SU-DHL-6 (cell line): ENCODE measurements at regions not wholly inside any gene's neighbourhood (a gene's known extent, or its start where the extent isn't known, plus 50 kb on each side); places are given as distances from the start of the nearest gene placed in this dataset.

ENCODE experiments used
- EZH2phosphoT487 ChIP-seq: fragments of 200-600 bp; sonication (generic), shearing (Covaris generic); conservative IDR thresholded peaks from 2 replicates; pipeline ENCODE4 v1.6.1; 2018; ENCODE audit warnings: mild to moderate bottlenecking, antibody characterized with exemption, low read length, moderate library complexity, mixed read lengths
- TF ChIP-seq, protein P1 (sequence below): fragments of 200-600 bp; sonication (generic); IDR thresholded peaks from one replicate; pipeline ENCODE4 v1.5.1; 2017; ENCODE audit warnings: antibody characterized with exemption, mild to moderate bottlenecking, low read length, moderate library complexity; ENCODE audit not compliant: insufficient read depth, poor library complexity, severe bottlenecking

DNA sequence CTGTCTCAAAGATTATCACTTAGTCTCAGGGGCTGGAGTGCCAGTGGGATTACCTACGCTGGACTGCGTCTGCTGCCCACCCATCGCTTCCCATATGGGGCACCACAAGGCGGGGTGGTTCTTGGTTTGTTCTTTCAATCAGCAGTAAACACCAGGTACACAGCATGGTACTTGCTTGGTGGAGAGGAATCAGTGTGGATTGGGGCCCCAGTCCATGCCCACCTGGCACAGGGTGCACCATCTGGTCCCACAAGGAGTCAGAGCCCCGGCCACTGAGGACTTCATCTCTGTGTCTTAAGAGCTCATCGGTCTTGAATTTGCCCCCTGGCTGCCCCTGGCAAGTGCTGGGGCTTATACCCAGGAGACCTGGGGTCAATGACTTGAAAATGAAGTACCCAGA is 96.2 kb downstream of the GLI2 start:
- TF ChIP-seq, protein P1, sequence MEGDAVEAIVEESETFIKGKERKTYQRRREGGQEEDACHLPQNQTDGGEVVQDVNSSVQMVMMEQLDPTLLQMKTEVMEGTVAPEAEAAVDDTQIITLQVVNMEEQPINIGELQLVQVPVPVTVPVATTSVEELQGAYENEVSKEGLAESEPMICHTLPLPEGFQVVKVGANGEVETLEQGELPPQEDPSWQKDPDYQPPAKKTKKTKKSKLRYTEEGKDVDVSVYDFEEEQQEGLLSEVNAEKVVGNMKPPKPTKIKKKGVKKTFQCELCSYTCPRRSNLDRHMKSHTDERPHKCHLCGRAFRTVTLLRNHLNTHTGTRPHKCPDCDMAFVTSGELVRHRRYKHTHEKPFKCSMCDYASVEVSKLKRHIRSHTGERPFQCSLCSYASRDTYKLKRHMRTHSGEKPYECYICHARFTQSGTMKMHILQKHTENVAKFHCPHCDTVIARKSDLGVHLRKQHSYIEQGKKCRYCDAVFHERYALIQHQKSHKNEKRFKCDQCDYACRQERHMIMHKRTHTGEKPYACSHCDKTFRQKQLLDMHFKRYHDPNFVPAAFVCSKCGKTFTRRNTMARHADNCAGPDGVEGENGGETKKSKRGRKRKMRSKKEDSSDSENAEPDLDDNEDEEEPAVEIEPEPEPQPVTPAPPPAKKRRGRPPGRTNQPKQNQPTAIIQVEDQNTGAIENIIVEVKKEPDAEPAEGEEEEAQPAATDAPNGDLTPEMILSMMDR, result no peak
- TF ChIP-seq EZH2phosphoT487, result no peak
